MG63 (cell line): ENCODE measurements at regions not wholly inside any gene's neighbourhood (a gene's known extent, or its start where the extent isn't known, plus 50 kb on each side); places are given as distances from the start of the nearest gene placed in this dataset.
"Not testable (repeated sequence)": the region's sequence is repeated elsewhere in the genome, so short reads cannot be mapped to it uniquely, and the experiment has no call there.

Experiments used
- DNase-seq: peaks from one replicate; pipeline ENCODE4 v3.0.0-alpha.2; 2020
- H3K27me3 ChIP-seq: fragments of 250-450 bp; sonication (Bioruptor Pico); 2 replicates; pipeline ENCODE4 v1.5.1; 2020; ENCODE audit warnings: mild to moderate bottlenecking, moderate library complexity
- H3K36me3 ChIP-seq: fragments of 250-450 bp; sonication (Bioruptor Pico); 2 replicates; pipeline ENCODE4 v1.5.1; 2020; ENCODE audit warnings: mild to moderate bottlenecking, moderate library complexity
- H3K4me3 ChIP-seq: fragments of 250-450 bp; sonication (Bioruptor Pico); 2 replicates; pipeline ENCODE4 v1.5.1; 2020; ENCODE audit warnings: mild to moderate bottlenecking, moderate library complexity
- H3K9me3 ChIP-seq: fragments of 250-450 bp; sonication (Bioruptor Pico); 2 replicates; pipeline ENCODE4 v1.5.1; 2020; ENCODE audit warnings: mild to moderate bottlenecking, moderate library complexity

DNA sequence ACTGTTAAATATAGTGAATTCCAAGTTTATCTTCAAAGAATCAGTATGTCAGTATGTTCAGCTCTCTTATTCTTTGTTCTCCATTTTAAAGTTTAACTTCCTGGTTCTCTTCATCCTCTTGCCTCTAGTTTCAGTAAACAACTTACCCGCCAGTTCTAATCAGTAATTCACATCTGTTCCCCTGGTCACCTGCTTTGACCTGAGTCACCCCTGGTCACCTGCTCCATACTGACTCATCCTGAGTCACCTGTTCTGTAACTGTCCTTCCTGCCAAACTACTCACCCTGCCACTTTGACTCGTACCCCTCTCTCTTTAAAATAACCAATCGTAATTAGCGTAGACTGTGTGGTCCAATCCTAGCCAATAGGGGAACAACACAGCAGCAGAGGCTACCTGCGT lies 992.7 kb upstream of the HS3ST1 start:
- H3K9me3 ChIP-seq: no peaks in the 10 kb centered on the region
- H3K27me3 ChIP-seq: no peaks in the 10 kb centered on the region
- no peak overlapping the region for H3K4me3 ChIP-seq
- no peaks in the 10 kb centered on the region for H3K36me3 ChIP-seq
- no peak for DNase-seq

DNA sequence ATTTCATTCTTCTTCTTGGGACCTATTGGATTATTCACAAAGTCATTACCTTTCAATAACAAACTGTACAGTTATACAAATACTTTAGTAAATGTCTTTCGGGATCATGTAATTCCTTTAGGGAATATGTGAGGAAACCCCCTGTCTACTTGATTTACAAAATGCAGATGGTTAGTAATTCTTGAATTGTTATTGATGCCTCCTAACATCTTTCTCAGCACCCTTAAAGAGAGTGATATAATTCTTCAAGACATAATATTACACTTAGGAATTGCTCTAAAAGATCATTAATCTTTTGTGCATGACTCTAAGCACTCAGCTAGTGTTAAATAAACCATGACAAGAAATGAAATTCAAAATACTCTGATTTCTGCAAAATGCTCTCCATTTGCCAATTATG lies 988.1 kb upstream of the HS3ST1 start:
- H3K4me3 ChIP-seq: no peak overlapping the region
- DNase-seq: no peak
- no peaks in the 10 kb centered on the region for H3K27me3 ChIP-seq
- H3K36me3 ChIP-seq: no peaks in the 10 kb centered on the region
- no peaks in the 10 kb centered on the region for H3K9me3 ChIP-seq

DNA sequence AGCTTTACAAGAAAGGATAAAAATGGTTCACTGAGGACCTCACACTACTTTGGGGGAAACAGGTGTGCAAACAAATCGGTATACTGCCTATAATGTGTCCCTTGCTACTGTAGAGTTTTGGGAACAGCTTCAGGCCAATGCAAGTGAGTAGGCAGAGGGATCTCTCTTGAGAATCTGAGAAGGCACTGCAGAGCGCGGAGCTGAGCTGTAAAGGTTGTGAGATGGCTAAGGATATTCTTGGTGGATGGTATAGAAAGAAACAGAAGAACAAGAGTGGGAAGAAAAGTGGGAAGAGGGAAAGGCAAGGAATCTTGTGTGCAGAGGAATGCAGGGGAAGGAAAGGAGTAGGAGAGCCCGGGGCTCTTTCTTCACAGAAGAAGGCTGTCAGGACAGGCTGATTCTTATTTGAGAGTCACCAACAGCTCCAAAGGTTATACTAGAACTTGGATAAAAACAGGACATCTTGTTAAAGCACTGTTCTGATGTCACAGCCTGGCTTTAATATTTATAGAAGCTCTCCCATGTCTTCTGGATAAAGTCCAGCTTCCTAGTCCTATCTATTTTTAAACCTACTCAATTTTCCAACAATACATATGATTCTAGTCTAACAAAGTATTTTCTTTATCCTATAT lies 985.6 kb upstream of the HS3ST1 start:
- Histone ChIP-seq H3K4me3 (no peak overlapping the region), H3K27me3 (no peaks in the 10 kb centered on the region), H3K36me3 (no peaks in the 10 kb centered on the region), H3K9me3 (no peaks in the 10 kb centered on the region)
- no peak for DNase-seq

DNA sequence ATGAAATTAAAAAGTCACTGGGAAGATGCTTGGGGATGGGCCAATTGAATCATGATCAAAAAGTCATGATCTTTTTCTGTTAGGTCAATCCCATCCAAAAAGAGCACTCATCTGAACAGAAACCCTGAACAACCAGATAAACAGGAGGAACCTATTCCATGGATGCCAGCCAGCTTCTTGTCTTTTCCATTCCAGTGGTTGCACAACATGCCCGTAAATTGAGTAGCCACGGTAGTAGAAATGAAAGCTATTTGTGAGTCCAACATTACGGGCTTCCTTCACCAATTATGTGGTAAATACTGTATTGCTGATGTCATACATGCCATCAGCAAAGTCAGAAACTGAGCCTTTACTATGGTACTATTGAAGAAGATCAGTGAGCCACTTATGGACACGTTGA lies 982.4 kb upstream of the HS3ST1 start:
- Histone ChIP-seq H3K36me3 (no peaks in the 10 kb centered on the region), H3K9me3 (no peaks in the 10 kb centered on the region), H3K4me3 (no peak overlapping the region), H3K27me3 (no peaks in the 10 kb centered on the region)
- DNase-seq: no peak

DNA sequence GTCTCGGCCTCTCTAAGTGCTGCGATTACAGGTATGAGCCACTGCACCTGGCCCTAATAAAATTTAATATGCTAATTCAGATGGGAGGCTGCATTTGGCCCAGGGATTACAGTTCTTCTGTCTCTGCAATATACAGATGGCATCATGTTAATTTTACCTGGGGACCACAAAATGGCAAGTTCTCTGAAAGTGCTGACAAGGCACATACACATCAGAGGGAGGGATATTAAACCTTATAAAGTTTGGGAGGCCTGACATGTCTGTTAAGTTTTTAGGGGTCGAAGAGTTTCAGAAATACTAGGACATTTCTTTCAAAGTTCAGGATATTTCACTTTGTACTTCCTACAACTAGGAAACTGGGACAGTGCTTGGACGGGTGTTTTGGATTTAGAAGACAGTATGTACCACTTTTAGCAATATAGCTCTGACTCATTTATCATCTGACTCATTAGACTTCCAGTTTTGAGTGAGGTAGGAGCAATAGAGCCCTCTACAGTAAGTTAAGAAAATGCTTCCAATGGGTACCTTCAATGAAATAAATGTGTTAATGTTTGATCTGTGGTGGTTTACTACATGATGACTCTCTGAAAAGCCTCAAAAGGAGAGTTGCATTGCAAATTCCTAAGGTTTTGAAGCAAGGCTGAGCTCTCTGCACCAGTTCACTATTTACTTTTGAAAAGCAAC lies 981.0 kb upstream of the HS3ST1 start:
- Histone ChIP-seq H3K36me3 (no peaks in the 10 kb centered on the region), H3K4me3 (no peak overlapping the region), H3K27me3 (no peaks in the 10 kb centered on the region), H3K9me3 (no peaks in the 10 kb centered on the region)
- no peak for DNase-seq

DNA sequence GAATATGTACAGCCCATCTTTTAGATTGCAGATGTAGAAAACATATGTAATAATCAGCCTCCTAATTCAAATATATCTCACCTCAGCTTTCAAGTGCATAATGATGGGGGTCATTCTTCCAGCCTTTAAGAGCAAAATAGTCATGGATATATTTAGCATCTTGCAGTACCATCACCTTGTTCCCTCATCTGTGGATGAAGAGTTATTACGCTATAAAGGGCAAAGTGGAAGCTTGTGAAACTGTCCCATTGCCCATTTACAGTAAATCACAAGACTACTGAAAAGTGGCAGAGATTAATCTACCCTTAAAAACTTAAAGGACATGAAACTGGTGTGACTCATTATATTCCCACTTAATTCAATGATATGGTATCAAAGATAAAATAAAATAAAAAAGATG lies 979.7 kb upstream of the HS3ST1 start:
- H3K36me3 ChIP-seq: no peaks in the 10 kb centered on the region
- no peaks in the 10 kb centered on the region for H3K27me3 ChIP-seq
- no peaks in the 10 kb centered on the region for H3K9me3 ChIP-seq
- H3K4me3 ChIP-seq: no peak overlapping the region
- DNase-seq: no peak

DNA sequence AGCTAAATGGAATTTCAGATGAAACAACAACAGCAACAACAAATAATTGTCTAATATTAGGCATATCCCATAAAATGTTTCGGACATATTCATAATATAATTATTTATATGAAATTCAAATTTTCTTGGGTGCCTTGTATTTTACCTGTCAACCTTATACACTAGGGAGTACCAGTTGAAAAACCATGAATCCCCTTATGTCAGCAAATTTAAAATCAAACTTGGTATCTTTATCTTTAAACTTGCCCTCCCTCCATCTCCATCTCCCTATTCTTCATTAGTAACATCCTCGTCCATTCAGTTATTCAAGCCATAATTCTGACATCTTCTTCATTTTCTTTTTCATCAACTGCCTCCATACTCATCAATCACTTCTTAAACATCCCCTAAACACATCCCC lies 974.5 kb upstream of the HS3ST1 start:
- H3K4me3 ChIP-seq: no peak overlapping the region
- H3K27me3 ChIP-seq: no peaks in the 10 kb centered on the region
- DNase-seq: no peak
- no peaks in the 10 kb centered on the region for H3K9me3 ChIP-seq
- no peaks in the 10 kb centered on the region for H3K36me3 ChIP-seq

DNA sequence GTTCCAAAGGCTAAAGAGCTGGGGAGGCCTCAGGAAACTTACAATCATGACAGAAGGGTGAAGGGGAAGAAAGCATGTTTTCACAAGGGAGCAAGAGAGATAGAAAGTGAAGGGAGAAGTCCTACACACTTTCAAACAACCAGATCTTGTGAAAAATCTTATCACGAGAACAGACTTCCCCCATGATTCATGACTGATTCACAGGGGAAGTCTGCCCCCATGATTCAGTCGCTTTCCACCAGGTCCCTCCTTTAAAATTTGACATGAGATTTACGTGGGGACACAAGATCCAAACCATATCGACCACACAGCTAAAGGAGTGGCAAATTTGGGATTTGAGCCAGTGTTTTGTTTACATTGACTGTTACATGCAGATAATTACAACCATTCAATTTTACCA lies 971.1 kb upstream of the HS3ST1 start:
- H3K27me3 ChIP-seq: no peaks in the 10 kb centered on the region
- no peaks in the 10 kb centered on the region for H3K9me3 ChIP-seq
- DNase-seq: no peak
- no peak overlapping the region for H3K4me3 ChIP-seq
- H3K36me3 ChIP-seq: no peaks in the 10 kb centered on the region

DNA sequence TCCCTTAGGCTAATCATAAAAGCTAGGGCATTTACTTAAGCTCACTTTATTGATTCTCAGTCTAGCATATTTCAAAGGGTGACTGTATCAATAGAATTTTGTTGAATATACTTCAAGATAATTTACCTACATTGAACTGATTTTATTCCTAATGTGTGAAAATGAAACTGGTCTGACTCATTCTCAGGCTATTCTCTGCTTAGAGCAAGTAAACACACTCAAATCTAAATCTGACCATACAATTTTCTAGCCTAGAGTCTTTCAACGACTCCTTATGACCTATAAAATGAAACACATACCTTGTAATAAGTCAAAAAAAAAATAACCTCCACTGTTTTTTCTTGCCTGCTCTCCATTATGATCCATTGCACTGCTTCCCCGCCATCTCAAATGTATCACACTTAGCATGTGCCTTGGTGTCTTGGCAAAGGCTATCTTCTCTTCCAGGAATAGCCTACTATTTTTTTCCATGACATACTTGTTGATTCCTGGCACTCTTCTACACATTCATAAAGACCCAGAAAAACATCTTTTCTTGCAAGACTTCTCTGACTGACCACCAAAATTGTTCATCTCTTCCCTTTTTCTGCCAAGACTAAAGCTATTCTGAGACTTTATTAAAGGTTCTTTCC lies 965.1 kb upstream of the HS3ST1 start:
- Histone ChIP-seq H3K4me3 (no peak overlapping the region), H3K36me3 (no peaks in the 10 kb centered on the region), H3K9me3 (no peaks in the 10 kb centered on the region), H3K27me3 (no peaks in the 10 kb centered on the region)
- DNase-seq: no peak

DNA sequence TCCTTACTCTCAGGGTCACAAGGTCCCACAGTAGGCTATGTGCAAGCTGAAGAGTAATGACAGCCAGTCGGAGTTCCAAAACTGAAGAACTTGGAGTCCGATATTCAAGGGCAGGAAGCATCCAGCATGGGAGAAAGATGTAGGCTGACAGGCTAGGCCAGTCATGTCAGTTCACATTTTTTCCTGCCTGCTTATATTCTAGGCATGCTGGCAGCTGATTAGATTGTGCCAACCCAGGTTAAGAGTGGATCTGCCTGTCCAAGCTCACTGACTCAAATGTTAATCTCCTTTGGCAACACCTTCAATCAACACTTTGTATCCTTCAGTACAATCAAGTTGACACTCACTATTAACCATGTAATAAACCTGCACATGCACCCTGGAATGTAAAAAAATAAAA lies 960.9 kb upstream of the HS3ST1 start:
- no peak for DNase-seq

DNA sequence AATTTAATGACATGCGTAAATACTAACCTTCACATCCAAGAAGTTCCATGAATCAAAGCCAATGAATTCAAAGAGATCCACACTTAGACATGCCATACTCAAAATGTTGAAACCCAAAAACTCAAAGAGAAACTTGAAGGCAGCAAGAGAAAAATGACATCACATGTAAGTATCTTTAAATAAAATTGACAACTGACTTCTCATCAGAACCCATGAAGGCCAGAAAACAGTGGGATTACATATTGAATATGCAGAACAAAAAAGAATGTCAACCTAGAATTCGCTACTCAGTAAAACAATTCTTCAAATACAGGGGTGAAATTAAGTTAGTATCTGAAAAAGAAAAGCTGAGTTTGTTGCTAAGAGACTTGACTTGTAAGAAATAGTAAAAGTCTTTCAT lies 953.9 kb upstream of the HS3ST1 start:
- Histone ChIP-seq H3K27me3 (no peaks in the 10 kb centered on the region), H3K36me3 (no peaks in the 10 kb centered on the region), H3K9me3 (no peaks in the 10 kb centered on the region; the same call in 1 of the 2 replicates), H3K4me3 (no peak overlapping the region)
- DNase-seq: no peak

More for the DNA sequence above, 960.9 kb upstream of the HS3ST1 start:
- H3K9me3 ChIP-seq: no peaks in the 10 kb centered on the region
- H3K36me3 ChIP-seq: no peaks in the 10 kb centered on the region
- no peaks in the 10 kb centered on the region for H3K27me3 ChIP-seq
- no peak overlapping the region for H3K4me3 ChIP-seq

DNA sequence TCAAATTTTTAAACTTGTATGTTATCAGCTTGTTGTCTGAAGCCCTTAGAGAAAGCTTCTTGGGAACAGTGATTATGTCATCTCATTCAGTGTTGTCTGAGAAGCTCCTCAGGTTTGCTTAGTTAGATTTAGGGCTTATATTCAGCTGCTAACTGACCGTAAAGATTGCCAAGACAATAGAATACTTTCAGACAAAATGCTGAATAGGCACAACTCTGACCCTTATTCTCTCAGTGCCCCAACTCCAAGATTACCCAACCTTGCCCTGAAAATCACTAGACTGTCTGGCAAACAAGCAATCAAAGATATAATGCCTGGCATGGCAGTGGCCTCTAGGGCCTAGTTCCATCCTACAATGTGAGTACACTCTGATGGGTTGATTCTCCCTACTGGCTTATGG lies 950.5 kb upstream of the HS3ST1 start:
- no peaks in the 10 kb centered on the region for H3K36me3 ChIP-seq
- H3K27me3 ChIP-seq: no peaks in the 10 kb centered on the region
- no peaks in the 10 kb centered on the region; the same call in 1 of the 2 replicates for H3K9me3 ChIP-seq
- DNase-seq: no peak
- no peak overlapping the region for H3K4me3 ChIP-seq

DNA sequence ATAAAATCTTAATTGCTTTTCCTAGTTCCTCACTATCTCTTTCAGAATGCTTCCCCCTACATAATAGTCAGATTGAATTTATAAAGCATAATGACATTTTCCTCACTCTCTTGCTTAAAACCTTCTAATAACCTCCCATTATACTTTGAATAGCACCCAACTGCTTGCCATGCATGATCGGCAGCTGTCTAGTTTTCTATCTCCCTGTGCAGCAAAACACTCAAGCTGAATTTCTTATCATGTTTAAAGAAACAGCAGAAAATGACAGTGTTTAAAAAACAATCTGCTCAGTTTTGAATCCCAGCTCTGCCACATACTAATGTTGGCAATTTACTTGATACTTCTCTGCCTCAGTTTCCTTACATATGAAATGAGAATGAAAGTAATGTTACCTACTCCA lies 947.1 kb upstream of the HS3ST1 start:
- no peak overlapping the region for H3K4me3 ChIP-seq
- H3K27me3 ChIP-seq: no peaks in the 10 kb centered on the region
- no peaks in the 10 kb centered on the region for H3K36me3 ChIP-seq
- no peak for DNase-seq
- H3K9me3 ChIP-seq: no peaks in the 10 kb centered on the region

DNA sequence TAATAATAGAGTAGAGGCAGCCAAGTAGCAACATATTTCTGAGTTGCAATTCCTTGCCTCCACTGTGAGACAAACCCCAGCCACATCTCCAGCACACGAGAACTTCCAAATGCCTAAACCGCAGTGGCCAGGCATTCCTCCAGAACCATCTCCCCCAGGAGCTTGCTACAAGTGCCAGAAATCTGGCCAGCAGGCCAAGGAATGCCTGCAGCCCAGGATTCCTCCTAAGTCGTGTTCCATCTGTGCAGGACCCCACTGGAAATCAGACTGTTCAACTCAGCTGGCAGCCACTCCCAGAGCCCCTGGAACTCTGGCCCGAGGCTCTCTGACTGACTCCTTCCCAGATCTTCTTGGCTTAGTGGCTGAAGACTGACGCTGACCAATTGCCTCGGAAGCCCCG lies 937.2 kb upstream of the HS3ST1 start:
- H3K9me3 ChIP-seq, H3K36me3 ChIP-seq, H3K27me3 ChIP-seq, H3K4me3 ChIP-seq: not testable (repeated sequence)
- DNase-seq: peak; percentile 32

DNA sequence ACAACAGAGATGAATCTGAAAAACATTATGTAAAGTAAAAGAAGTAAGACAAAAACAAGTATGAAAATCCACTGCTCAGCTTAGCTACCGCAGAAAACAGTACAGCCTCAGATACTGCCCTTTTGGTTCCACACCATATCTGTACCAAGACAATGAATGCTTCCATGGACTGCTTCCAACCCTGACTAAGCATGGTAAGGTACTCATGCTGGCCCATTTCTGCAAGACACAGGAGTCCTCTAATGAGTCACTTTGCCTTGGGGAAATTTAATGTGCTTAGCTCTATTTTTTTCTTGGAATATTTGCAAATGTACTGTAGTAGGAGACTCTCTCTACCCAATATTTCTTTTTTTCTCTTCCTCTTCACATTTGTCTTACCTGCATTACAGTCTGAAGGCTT lies 931.7 kb upstream of the HS3ST1 start:
- no peaks in the 10 kb centered on the region for H3K9me3 ChIP-seq
- H3K4me3 ChIP-seq: no peak overlapping the region
- peak; percentile 39 for DNase-seq
- H3K27me3 ChIP-seq: no peaks in the 10 kb centered on the region
- no peaks in the 10 kb centered on the region for H3K36me3 ChIP-seq

DNA sequence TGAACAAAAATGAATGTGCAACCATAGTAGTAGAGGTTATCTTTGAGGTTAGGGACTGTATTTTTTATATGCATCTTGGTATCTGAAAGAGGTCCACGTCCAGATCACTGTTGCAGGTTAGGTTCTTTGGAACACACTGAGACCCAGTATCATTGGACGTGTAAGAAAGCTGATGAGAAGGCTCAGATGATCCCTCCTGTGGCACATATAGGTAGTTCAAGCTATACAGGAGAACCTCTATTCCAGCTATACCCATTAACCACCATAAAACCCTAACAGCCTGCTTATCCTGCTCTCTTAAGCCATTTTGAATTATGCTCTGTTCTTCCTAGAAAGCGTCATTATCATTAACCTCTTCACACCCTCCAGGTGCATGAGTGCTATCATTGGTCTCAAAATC lies 930.7 kb upstream of the HS3ST1 start:
- Histone ChIP-seq H3K4me3 (no peak overlapping the region), H3K9me3 (no peaks in the 10 kb centered on the region), H3K36me3 (no peaks in the 10 kb centered on the region), H3K27me3 (no peaks in the 10 kb centered on the region)
- no peak for DNase-seq

DNA sequence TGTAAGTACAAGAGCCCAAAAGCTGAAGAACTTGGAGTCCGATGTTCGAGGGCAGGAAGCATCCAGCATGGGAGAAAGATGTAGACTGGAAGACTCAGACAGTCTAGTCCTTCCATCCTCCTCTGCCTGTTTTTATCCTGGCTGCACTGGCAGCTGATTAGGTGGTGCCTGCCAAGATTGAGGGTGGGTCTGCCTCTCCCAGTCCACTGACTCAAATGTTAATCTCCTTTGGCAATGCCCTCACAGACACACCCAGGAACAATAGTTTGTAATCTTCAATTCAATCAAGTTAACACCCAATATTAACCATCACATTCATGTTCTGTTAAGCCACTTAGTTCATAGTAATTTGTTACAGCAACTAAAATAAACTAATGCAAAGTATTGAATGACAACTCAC lies 904.4 kb upstream of the HS3ST1 start:
- H3K9me3 ChIP-seq, H3K4me3 ChIP-seq, H3K36me3 ChIP-seq, H3K27me3 ChIP-seq: not testable (repeated sequence)
- DNase-seq: peak; percentile 23

DNA sequence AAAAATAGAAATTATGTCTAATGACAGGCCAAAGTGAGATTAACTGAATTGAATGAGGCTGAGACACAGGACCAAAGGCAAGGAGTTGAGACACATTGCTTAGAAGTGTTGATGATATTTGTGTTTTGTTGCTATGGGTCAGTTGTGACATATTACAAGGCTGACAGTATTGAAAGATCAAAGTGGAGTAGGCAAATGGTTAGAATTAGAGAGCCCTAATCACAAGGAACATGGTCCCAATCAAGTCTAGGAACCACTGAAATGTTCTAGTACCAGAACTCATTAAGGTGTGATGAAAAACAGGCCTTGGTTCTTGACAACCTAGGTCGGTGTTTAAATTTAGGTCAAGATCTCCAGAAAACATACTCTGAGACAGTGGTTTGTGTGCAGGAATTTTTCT lies 896.3 kb upstream of the HS3ST1 start:
- H3K9me3 ChIP-seq: no peaks in the 10 kb centered on the region
- no peak for DNase-seq
- H3K4me3 ChIP-seq: no peak overlapping the region
- no peaks in the 10 kb centered on the region for H3K27me3 ChIP-seq
- H3K36me3 ChIP-seq: no peaks in the 10 kb centered on the region
